ENCODE measurements at regions not wholly inside any gene's neighbourhood (a gene's known extent, or its start where the extent isn't known, plus 50 kb on each side); places are given as distances from the start of the nearest gene placed in this dataset.

GRCh38 chr13:103130681-103131210 is 64.5 kb upstream of the SLC10A2 start:
- DNase-seq (ENCODE audit: low read depth in 2 of 2) = no peak
- no peak overlapping the region for H3K4me3 ChIP-seq (replicated peaks in 1 of 2; ENCODE audit: low read depth in 2 of 2, low read length in 2 of 2)
- no peak for TF ChIP-seq CTCF (IDR thresholded peaks at IDR 0.05; ENCODE audit: low read depth, low read length)

GRCh38 chr13:103130146-103130545 is 63.9 kb upstream of the SLC10A2 start:
- no peak for DNase-seq (ENCODE audit: low read depth in 2 of 2)
- no peak overlapping the region for H3K4me3 ChIP-seq (replicated peaks in 1 of 2; ENCODE audit: low read depth in 2 of 2, low read length in 2 of 2)
- TF ChIP-seq CTCF (IDR thresholded peaks at IDR 0.05; ENCODE audit: low read depth, low read length) = no peak
